Islet precursor cell (in vitro differentiated cells): ENCODE measurements at regions not wholly inside any gene's neighbourhood (a gene's known extent, or its start where the extent isn't known, plus 50 kb on each side); places are given as distances from the start of the nearest gene placed in this dataset.

Experiments used
- DNase-seq: peaks from one replicate; pipeline ENCODE4 v3.0.0-alpha.2; 2018

DNA sequence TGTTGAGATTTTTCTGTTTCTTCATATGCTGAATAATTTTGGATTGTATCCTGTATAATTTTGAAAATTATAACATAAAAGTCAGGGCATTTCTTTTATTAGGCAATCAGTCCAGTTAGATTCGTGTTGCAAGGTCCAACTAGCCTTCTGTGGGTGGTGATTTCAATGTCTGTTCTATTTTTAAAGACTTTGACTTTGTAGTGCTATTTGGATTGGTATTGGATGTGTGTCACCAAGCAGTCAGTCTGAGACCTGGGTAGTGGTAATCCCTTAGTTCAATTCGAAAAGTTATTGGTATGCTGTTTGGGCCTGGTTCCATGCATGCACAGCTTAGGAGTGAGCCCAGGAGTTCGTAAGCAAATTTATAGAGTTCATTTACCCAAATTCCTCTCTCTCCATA is 82.2 kb downstream of the EPDR1 start:
- no peak for DNase-seq

DNA sequence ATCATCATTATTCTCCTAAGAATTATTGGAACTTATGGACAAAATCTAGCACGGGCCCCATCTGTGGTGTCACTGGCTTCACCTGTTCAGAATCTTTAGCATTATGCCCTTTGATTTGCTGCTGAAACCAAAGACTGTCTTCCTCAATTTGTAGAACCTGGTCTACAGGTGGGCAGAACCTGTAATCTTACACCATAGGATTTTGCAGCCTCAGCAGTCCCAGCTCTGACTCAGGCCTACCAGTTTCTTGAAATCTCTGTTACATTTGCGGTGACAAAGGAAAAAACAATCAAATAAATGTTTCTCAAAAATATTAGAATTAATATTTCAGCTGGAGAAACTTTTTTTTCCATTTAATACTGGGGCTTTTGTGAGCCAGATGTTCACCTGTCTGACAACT is 86.1 kb downstream of the EPDR1 start:
- DNase-seq: no peak

DNA sequence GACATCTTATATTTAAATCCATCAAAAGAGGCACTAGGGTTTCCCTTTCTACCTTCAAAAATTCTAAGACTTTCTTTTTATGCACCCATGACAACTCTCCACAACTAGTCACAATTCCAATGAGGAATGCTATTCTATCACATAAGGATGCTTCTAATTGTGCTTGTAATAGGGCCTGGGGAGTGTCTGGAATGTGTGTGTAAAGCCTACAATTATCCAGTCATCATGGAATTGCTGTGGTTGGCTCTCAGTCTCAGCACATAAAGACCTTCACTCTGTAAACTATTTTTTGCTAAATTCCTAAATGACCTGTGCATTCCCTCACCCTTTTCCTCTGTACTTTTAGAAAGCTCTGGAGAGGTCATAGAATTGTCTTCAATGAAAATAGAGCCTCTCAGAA is 86.7 kb downstream of the EPDR1 start:
- peak; percentile 76 for DNase-seq

- DNase-seq: no peak
Observed at GRCh38 chr7:38013246-38013645, 92.8 kb downstream of the EPDR1 start.

DNA sequence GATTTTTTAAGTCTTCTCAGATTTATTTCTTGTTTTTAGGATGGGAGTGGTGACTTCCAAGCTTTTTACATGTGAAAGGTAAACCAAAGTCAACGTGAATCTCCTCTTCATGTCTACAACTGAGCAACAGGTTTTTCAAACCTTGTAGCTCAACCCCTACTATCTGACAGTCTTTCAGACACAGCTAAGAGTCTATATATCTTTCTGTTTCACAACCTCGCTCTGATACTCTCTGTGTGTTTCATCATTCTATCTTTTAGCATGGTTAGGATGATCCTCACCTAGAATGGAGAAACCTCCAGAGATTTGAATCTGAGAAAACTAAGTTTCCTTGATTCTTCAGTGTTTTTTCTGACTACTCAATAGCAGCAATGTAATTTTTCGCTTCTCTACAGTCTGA is 96.1 kb downstream of the EPDR1 start:
- no peak for DNase-seq

GRCh38 chr7:38017320-38017719 is 96.9 kb downstream of the EPDR1 start:
- DNase-seq: no peak

DNA sequence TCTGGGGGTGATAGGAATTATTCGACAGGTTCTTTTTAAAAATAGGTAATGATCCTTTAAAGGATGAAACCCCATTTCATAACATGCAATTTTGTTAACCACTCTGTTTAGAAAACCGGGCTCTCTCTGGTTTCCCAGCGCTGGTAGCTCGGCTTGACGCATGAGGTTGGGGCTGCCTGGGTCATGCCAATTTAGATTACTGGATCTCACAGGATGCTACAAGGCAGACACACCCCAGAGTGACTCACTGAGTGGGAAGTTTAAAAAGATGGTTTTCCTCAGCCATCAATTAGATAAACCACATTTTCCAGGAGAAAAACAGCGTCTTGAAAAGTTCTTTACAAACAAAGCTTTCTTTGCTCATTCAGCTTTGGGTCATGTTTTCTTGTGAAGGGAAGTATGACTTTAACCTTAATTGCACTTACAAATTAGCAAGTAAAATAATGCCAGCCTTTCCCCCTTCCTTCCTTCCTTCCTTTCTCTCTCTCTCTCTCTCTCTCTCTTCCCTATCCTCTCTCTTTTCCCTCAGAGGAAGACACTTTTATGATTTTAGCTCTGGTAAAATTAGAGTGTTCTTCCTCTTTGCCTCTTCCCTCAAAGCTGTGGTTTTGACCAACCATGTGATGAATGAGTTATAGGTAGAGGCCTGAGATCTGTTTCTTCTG is 99.8 kb downstream of the EPDR1 start:
- DNase-seq: peak; percentile 63

DNA sequence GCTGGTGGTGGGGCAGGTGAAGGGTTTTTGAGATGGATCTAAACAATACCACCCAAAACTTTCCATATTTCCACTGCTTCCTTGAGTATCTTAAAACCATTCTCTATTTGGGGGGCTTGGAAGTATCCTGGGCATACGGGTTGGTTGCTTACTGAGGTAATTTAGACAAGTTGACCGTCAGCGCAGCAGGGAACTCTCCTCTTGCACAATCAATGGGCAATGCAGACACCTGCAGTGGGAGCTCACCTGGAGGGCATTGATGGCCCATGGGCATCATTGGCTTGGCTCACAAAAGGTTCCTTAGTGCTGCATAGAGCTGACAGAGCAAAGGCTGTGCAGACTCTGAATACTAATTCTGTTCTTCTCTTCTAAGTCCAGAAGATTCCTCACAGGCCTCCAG is 101.5 kb downstream of the EPDR1 start:
- DNase-seq: no peak

DNA sequence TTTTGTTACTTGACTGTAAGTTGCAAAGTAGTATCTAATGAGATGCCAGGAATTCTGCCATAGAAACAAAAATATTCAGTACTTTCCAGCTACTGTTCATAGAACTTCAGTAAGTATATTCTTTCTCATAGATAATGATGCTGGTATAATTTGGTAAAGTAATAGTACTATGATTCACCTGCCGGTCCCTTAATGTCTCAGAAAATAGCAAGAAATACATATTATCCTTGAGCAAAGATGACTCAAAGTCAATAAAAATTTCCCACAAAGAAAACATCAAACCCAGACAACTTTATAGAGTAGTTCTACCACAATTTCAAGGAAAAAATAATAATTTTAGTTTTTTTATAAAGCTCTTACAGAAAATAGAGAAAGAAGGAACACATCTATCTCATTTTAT is 105.4 kb downstream of the EPDR1 start:
- DNase-seq: no peak

- DNase-seq: peak; percentile 63
Observed at GRCh38 chr7:38027884-38028455, 107.5 kb downstream of the EPDR1 start.

DNA sequence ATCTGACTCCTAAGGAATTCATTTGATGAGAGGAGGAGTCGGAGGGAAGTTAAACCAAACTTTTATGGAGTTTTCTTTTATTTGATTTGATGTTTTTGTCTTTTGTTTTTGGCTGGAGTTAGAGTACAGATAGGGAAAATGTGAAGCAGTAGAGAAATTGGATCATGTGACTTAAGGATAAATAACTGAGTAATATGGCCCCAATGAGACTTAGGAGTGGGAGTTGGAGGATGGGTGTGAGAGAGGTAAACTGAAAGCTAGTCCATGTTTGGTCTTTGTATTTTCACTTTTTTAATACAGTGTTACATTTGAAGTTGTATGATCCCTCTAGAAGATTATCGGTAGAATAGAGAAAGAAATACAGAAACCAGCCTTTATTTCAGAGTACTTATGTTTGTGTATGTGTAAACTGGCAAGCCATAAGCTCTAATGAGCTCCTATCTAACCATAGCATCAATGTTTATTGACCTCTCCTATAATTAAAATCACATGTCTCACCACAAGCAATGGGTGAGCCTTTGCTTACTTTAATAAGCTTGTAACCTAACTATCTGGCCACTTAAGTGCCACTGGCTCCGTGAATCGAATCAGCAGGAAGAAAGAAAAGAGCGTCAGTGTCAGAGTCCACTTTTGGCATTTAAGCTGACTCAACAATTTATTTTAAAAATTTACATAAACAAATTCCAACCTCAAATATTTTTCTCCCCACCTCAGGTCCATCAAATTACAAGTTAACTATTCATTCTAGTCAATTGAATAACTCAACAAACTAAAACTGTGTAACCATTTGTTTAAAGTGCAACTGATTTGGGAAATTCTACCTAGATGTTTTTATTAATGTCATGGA is 113.8 kb downstream of the EPDR1 start:
- DNase-seq: no peak

- no peak for DNase-seq
Observed at GRCh38 chr7:38040831-38041230, 120.4 kb downstream of the EPDR1 start.

DNA sequence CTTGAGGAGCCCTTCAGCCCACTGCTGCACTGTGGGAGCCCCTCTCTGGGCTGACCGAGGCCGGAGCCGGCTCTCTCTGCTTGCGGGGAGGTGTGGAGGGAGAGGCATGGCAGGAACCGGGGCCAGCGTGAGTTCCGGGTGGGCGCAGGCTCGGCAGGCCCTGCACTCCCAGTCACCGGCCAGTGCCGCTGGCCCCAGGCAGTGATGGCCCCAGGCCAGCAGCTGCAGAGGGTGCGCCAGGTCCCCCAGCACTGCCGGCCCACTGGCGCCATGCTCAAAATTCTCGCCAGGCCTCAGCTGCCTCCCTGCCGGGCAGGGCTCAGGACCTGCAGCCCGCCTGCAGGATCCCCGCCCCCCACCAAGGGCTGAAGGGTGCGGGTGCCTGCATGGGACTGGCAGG is 128.4 kb upstream of the STARD3NL start:
- DNase-seq: no peak

DNA sequence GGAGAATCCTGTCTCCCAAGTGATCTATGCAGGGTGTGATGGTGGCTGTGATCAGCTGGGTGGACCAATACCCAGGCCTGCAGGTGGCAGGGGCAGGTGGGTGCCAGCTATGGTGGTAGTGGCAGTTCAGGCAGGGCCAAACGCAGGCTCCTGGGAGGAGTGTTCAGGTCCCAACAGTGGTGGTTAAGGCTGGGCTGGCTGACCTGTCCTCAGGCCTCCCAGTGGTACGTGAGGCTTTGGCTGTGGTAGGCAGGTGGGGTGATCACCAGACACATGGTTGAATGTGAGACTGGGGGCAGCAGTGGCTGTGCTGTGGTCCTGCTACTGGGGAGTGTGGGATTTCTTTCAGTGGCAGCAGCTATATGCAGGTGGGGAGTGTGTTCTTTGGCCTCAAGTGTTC is 126.7 kb upstream of the STARD3NL start:
- no peak for DNase-seq

DNA sequence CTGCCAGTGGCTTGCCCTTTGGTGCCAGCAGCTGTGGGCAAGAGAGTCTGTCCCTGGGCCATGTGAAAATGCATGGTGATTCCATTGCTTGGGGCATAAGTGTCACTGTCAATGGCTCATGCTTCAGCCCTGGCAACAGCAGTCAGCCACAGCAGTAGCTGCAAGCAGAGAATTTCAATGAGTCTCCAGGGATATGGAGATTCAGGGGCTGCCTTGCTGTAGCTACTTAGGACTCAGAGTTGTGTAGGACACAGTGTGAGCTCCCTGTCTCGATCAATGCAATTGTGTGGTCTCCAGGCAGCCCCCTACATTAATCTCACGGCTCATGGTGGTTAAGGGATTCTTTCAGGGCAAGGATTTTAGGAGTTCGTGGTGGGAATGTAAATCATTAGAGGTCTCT is 126.3 kb upstream of the STARD3NL start:
- no peak for DNase-seq

GRCh38 chr7:38052786-38053185 is 125.3 kb upstream of the STARD3NL start:
- no peak for DNase-seq

GRCh38 chr7:38054199-38054598 is 123.8 kb upstream of the STARD3NL start:
- no peak for DNase-seq

DNA sequence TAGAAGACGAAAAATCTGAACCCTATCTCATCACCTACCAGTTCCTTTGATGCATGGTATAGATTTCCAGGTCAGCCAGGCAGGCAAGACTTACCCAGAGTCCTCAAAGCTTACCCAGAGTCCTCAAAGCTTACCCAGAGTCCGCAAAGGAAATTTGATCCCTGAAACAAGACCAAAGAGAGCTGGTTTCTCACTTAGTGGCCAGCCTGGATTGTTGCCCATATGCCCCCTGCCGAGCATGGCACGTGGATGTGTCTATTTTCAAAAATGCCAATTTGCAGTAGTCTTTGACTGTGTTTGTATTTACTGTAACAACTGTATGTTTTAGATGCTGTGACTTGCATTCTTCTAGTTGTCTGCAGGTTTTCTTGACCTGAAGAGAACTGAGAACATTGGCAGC is 120.2 kb upstream of the STARD3NL start:
- DNase-seq: no peak

- no peak for DNase-seq
Observed at GRCh38 chr7:38060116-38060515, 117.9 kb upstream of the STARD3NL start.

DNA sequence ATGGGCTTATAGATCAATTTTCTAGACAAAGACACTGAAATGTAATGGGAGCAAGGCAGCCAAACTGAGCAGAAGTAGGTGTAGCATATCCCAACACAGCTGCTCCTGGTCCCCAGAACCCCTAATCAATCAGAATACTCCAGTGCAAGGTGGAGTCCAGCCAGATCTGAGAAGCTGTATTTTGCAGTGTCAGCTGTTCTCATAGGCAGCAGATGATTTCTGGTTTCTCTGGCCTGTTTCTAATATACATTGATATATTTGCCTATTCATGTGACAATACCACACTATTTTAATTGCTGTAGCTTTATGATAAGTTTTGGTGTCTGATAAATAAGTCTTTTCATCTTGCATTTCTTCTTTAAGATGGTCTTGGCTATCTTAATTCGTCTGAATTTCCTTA is 117.4 kb upstream of the STARD3NL start:
- no peak for DNase-seq

- DNase-seq: no peak
Observed at GRCh38 chr7:38066391-38066790, 111.7 kb upstream of the STARD3NL start.

DNA sequence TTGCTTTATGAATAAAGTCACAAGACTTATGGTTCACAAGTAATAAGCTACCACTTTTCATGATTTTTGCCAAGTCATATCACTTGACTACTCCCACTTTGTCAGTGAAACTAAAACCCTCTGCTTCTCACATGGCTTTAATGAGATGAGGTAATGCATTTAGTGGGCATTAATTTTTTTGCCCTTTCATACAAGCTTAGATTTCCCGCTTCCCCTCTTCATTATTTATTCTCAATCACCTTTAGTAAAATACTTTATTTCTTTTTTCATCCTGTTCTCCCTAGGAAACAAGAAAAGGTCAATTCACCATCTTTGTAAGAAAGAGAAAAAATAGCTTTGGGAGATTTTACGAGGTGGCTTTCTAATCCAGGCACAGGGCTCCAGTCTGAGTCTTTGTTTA is 109.6 kb upstream of the STARD3NL start:
- DNase-seq: no peak

DNA sequence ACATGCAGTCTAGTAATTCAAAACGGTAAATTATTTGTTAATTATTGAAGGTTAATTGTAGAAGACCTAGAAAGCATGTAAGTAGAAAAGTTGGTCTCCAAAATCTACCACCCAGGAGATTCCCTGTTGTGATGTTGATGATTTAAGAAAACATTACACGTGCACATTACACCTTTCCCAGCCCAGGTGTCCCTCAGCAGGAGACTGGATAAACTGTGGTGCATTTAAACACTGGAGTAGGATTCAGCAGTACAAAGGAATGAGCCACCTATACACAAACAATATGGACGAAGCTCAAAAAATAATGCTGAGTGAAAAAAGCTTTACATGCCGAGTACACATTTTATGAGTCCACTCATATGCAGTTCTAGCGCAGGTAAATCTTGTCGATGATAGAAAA is 109.0 kb upstream of the STARD3NL start:
- DNase-seq: no peak

GRCh38 chr7:38070718-38071117 is 107.3 kb upstream of the STARD3NL start:
- DNase-seq: no peak
